Muscle of leg (tissue), 3 donors: ENCODE measurements at regions not wholly inside any gene's neighbourhood (a gene's known extent, or its start where the extent isn't known, plus 50 kb on each side); places are given as distances from the start of the nearest gene placed in this dataset.

ENCODE experiments used
- DNase-seq: peaks from one replicate; pipeline ENCODE4 v3.0.0; 2013
- H3K27ac ChIP-seq: one replicate; pipeline ENCODE4 v1.5.1; 2013; ENCODE audit warnings: mild to moderate bottlenecking, low read length, control low read depth
- H3K27me3 ChIP-seq: one replicate; pipeline ENCODE4 v1.6.1; 2013; ENCODE audit warnings: low read length; ENCODE audit not compliant: control insufficient read depth, insufficient read depth
- H3K36me3 ChIP-seq: one replicate; pipeline ENCODE4 v1.6.1; 2013; ENCODE audit warnings: low read length; ENCODE audit not compliant: control insufficient read depth, insufficient read depth
- H3K4me1 ChIP-seq: one replicate; pipeline ENCODE4 v1.6.1; 2013; ENCODE audit warnings: low read length; ENCODE audit not compliant: control insufficient read depth, insufficient read depth
- H3K4me3 ChIP-seq: one replicate; pipeline ENCODE4 v1.5.1; 2013; ENCODE audit warnings: low read length, control low read depth
- H3K9me3 ChIP-seq: replicated peaks from 2 replicates; pipeline ENCODE4 v1.6.1; 2013; ENCODE audit warnings: low read depth, low read length; ENCODE audit not compliant: control insufficient read depth
- WGBS: methylation state at CpG from one replicate; pipeline ENCODE4 v1.1.5; 2013; ENCODE audit warnings: missing lambda C conversion rate; ENCODE audit not compliant: insufficient coverage; 5-methylcytosine and 5-hydroxymethylcytosine counted together

DNA sequence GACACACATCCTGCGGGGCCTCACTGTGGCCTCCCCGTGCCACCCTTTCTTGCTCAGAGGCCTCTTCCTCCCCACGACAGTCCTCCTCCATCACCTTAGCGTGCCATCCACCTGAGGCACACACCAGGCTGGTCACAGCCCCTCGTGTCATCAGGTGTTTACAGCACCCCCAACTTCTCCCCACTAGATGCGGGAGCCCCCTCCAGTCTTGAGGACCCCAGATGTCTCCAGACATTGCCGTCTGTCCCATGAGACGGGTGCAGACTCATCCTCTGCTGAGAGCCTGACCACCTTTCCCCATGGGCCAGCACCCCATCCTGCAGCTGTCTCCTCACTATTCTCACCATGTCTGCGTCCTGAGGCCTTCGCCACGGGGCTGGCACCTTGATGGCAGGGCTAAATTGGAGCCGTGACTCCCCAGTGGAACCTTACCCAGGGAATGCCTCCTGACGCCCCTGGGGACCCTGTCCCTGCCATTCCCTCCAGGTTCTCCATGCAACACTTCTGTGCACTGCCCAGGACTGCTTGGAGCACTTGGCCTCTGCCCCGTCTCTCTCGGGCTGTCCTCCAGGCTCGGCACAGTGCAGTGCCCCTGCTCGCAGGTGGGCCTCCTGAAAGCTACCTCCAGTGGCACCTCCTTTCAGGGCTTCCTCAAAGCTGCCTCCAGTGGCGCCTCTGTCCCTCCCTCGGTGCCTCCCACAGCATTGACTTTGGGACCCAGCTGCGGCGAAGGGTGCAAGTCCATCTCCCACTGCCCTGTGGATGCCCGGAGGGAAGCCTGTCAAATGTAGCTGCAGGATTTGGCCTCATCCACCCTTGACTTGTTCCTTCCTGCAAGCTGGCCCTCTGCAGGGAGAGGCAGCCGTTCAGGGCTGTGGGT is 1386.8 kb downstream of the BRD1 start:
- H3K4me1 ChIP-seq, result no peaks in the 10 kb centered on the region
- peaks cover 2% of the 10 kb centered on the region for H3K27me3 ChIP-seq
- H3K4me3 ChIP-seq, result no peak overlapping the region
- no peaks in the 10 kb centered on the region for H3K36me3 ChIP-seq
- H3K9me3 ChIP-seq, result no peaks in the 10 kb centered on the region
- no peak overlapping the region for H3K27ac ChIP-seq
- no peak for DNase-seq
- WGBS, result 85% methylated on average over 23 of the region's 23 CpGs

DNA sequence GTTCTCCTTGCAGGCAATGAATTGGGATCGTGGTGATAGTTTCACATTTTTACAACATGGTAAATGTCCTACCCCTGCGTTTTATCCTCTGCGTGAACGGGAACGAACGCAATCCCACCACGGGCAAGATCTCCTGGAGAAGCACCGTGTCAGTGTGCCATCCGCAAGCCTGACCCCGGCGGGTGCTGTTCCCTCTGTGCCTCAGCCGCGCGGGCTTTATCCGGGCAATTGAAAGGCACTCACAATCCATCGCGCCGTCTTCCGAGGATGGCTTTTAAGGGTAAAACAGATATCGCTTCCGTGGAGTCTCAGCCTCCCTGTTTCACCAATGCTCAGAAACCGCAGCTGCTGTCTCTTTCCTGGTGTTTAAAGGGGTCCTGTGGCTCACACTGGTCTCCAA is 1387.5 kb downstream of the BRD1 start:
- Histone ChIP-seq H3K27me3 (peaks cover 2% of the 10 kb centered on the region), H3K36me3 (no peaks in the 10 kb centered on the region), H3K9me3 (no peaks in the 10 kb centered on the region), H3K4me3 (no peak overlapping the region), H3K4me1 (no peaks in the 10 kb centered on the region), H3K27ac (no peak overlapping the region)
- WGBS, result 89% methylated on average over 21 of the region's 22 CpGs
- no peak for DNase-seq

DNA sequence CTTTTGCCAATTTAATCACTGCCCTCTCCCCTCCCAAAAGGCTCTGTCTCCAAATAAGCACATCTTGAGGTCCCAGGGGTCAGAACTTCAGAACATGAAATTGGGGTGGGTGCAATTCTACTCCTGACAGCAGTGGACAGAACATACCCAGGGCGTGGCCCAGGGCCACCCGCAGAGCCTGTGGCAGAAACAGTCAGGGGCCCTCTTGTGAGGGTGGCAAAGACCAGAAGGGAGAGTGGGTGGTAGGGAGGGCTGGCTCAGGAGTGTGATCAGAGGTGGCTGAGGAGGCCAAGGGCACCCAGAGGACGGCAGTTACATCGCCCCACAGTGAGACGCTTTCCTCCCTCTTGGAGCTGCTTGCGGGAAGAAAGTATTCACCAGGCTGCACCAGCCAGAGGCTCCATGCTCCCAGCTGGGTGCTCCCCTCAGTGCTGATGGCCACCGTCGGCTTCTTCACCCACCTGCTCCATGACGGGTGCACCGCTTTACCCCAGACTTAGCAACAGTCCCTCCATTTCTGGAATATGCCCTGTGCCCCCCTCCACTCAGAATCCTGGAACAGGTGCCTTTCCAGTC is 1388.0 kb downstream of the BRD1 start:
- DNase-seq, result no peak
- 85% methylated on average over 10 of the region's 10 CpGs for WGBS
- no peak overlapping the region for H3K27ac ChIP-seq
- no peaks in the 10 kb centered on the region for H3K36me3 ChIP-seq
- no peaks in the 10 kb centered on the region for H3K9me3 ChIP-seq
- H3K4me1 ChIP-seq, result no peaks in the 10 kb centered on the region
- no peak overlapping the region for H3K4me3 ChIP-seq
- peaks cover 2% of the 10 kb centered on the region for H3K27me3 ChIP-seq

DNA sequence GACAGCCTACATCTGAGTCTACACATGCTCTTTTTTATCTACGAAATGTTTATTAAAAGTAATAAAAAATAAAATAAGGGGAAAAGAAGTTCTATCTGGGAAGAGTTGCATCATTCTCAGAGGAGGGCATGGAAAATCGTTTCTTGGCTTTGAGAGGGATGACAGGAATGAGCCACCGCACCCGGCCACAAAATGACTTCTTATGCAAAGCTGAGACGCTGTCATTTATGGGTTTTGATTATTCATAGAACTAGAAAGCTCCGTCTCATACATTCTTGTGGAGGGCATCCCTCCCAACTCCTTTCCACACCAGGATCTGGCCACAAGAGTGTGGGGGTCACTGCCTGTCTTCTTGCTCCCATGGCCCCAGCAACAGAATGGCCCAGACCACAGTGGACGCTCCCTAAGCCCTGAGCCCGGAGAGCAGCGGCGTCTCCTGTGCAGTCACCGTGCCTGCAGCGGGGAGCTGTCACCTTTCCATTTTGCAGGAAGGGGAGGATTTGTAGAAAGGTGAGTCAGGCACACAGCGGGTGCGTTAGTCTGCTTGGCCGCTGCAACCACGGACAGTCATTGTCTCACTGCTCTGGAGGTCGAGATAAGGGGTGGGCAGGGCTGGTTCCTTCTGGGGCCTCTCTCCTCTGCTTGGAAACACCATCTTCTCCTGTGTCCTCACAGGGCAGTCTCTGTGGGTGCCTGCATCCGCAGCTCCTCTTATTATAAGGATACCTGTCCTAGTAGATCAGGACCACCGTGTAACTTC is 1388.7 kb downstream of the BRD1 start:
- 71% methylated on average over 12 of the region's 19 CpGs for WGBS
- Histone ChIP-seq H3K36me3 (no peaks in the 10 kb centered on the region), H3K4me1 (no peaks in the 10 kb centered on the region), H3K27me3 (no peaks in the 10 kb centered on the region), H3K27ac (no peak overlapping the region), H3K4me3 (no peak overlapping the region), H3K9me3 (no peaks in the 10 kb centered on the region)
- no peak for DNase-seq

DNA sequence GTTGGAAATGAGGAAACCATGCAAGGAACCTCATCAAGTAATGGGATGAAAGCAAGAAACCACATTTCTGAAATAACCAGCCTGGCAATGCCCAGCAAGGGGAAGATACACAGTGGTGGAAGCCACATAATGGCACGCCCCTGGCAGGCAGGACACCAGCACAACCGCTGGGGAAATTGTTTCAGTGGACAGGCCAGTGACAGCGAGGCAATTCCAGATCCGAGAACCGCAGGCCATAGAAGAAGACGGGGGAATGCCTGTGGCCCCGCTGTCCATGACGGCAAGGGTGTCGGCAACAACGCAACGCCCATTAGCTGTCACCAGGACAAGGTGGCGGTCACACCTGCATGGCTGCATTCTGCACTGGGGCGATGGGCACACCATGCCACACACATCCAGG is 1389.6 kb downstream of the BRD1 start:
- DNase-seq, result no peak
- Histone ChIP-seq H3K9me3 (no peaks in the 10 kb centered on the region), H3K4me1 (no peaks in the 10 kb centered on the region), H3K27ac (no peak overlapping the region), H3K4me3 (no peak overlapping the region), H3K27me3 (no peaks in the 10 kb centered on the region), H3K36me3 (no peaks in the 10 kb centered on the region)
- 88% methylated on average over 9 of the region's 13 CpGs for WGBS

DNA sequence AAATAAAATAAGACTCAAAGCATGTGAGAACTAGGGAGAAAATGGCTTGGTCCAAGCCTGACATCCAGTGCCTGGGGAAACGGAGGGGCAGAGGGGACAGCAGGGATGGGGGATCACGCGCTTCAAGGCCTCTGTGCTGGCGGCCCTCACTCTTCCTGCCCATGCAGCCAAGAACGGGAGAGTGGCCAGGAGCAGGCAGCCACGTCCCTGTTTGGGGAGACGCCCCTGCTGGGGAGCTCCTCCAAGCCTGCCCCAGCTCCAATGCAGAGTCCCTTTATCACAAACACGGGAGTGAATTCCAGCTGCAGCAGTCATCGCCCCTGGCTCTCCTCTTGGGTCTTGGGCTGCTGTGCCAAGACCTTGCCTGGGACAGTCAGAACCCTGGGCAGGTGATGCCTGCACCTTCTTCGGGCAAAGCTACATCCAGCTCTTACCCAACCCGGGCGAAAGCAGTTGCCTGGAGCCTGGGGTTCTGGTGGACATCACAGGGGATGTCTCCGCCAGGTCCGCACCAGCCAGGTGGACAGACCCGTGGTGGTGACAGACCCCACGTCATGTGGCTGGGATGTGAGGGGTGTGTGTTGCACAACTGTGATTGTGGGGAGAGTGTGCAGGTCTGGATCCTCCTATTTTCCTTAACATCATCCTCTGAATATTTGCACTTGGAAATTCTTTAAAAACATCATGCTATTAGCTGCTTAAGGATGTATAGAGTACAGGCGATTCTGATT is 1391.3 kb downstream of the BRD1 start:
- H3K27ac ChIP-seq, result no peak overlapping the region
- no peak for DNase-seq
- no peaks in the 10 kb centered on the region for H3K36me3 ChIP-seq

DNA sequence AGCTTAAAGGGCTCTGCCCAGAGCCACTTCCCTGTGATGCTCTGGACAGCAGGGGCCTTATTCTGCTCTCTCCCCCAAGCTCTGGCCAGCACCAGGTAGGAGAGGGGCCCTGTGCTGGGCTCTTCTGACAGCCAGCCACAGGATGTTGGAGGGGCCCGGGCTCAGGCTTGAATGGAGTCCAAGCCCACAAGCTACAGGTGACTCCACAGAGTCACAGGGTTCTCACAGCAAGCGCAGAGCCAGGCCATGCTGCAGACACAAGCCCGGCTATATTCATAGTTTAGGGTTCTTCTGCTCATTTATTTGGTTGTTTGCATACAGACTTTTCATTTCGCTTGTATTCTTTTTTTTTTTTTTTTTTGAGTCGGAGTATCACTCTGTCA is 1392.8 kb downstream of the BRD1 start:
- no peak overlapping the region for H3K27ac ChIP-seq
- no peaks in the 10 kb centered on the region for H3K9me3 ChIP-seq
- WGBS, result no CpG with 5 or more reads among the region's 5 CpGs
- H3K4me3 ChIP-seq, result no peak overlapping the region
- H3K27me3 ChIP-seq, result no peaks in the 10 kb centered on the region
- DNase-seq, result no peak
- H3K36me3 ChIP-seq, result no peaks in the 10 kb centered on the region
- no peaks in the 10 kb centered on the region for H3K4me1 ChIP-seq

More for the DNA sequence above, 1391.3 kb downstream of the BRD1 start:
- WGBS, result 72% methylated on average over 9 of the region's 17 CpGs
- no peak overlapping the region for H3K4me3 ChIP-seq
- no peaks in the 10 kb centered on the region for H3K4me1 ChIP-seq
- no peaks in the 10 kb centered on the region for H3K9me3 ChIP-seq
- no peaks in the 10 kb centered on the region for H3K27me3 ChIP-seq

DNA sequence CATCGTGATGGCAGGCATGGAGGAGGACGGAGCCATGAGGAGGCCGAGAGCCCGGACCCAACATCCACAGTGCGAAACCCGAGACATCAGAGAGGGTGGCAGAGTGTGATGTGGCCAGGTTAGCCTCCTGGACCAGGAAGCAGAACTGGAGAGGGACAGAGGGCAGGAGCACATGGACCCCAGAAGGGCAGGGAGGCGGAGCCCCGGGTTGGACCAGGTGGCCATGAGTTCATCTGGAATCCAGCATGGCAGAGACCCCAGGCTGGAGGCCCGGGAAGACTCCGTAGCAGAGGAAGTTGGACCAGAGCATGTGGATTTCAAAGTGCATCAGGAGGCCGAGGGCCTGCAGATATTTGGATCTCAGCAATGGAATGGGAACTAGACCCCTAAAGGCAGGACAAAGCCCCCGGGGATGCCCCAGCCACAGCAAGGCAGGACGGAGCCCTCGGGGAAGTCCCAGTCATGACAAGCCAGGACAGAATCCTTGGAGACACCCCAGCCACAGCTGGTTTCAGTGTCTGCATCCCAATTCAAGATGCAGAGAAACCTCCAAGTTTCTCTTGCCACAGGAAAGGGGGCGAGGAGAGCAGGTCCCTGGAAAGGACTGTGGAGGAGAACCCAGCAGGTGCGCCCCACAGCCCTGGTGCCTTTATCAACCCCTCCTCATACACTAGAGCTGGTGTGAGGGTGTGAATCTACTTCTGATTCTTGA is 1393.4 kb downstream of the BRD1 start:
- H3K36me3 ChIP-seq, result no peaks in the 10 kb centered on the region
- H3K4me3 ChIP-seq, result no peak overlapping the region
- DNase-seq, result no peak
- 75% methylated on average over 13 of the region's 16 CpGs for WGBS
- H3K9me3 ChIP-seq, result no peaks in the 10 kb centered on the region
- no peaks in the 10 kb centered on the region for H3K27me3 ChIP-seq
- H3K27ac ChIP-seq, result no peak overlapping the region
- H3K4me1 ChIP-seq, result no peaks in the 10 kb centered on the region

DNA sequence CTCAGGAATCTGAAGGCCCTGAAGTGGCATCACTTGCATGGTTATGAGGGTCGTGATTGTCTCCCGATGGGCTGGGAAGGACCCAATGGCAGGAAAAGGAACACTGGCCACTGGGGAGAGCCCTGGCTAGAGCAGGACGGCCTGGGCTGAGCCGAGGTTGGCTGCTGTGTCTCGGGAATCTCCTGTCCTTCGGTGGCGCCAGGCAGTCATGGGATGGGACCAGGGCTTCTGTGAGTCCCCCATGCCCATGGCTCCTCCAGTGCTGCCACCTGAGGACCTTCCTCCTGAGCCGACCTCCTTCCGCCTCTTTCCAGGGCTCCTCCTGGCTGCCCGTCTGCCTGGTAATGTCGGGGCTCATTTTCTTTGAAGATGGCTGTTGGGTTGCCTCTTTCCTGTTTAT is 1394.0 kb downstream of the BRD1 start:
- H3K4me1 ChIP-seq, result no peaks in the 10 kb centered on the region
- no peak for DNase-seq
- no peaks in the 10 kb centered on the region for H3K9me3 ChIP-seq
- WGBS, result 74% methylated on average over 7 of the region's 11 CpGs
- H3K36me3 ChIP-seq, result no peaks in the 10 kb centered on the region
- no peaks in the 10 kb centered on the region for H3K27me3 ChIP-seq
- no peak overlapping the region for H3K27ac ChIP-seq
- H3K4me3 ChIP-seq, result no peak overlapping the region
